ENCODE measurements at regions not wholly inside any gene's neighbourhood (a gene's known extent, or its start where the extent isn't known, plus 50 kb on each side); places are given as distances from the start of the nearest gene placed in this dataset.

- TF ChIP-seq SIN3A (IDR thresholded peaks at IDR 0.05; ENCODE audit: borderline replicate concordance, insufficient read depth, low read length), result no peak
- no peak for TF ChIP-seq TAF1 (IDR thresholded peaks at IDR 0.05; ENCODE audit: borderline replicate concordance, insufficient read depth, low read length)
- no peak for TF ChIP-seq FOXP2 (optimal IDR thresholded peaks at IDR 0.05; ENCODE audit: borderline replicate concordance, extremely low read depth, extremely low read length, insufficient read depth)
- no peak for TF ChIP-seq REST (IDR thresholded peaks at IDR 0.05; ENCODE audit: insufficient read depth in 1 of 2, low read depth in 2 of 2, low read length in 2 of 2)
- TF ChIP-seq POLR2AphosphoS5 (IDR thresholded peaks at IDR 0.05; ENCODE audit: low read depth, low read length), result no peak
These were observed 86.7 kb upstream of the CTAGE1 start for GRCh38 chr18:22504251-22505030.

- TF ChIP-seq FOXP2 (optimal IDR thresholded peaks at IDR 0.05; ENCODE audit: borderline replicate concordance, extremely low read depth, extremely low read length, insufficient read depth), result no peak
- no peak for TF ChIP-seq POLR2AphosphoS5 (IDR thresholded peaks at IDR 0.05; ENCODE audit: low read depth, low read length)
- no peak for TF ChIP-seq SIN3A (IDR thresholded peaks at IDR 0.05; ENCODE audit: borderline replicate concordance, insufficient read depth, low read length)
- no peak for TF ChIP-seq REST (IDR thresholded peaks at IDR 0.05; ENCODE audit: insufficient read depth in 1 of 2, low read depth in 2 of 2, low read length in 2 of 2)
- no peak for TF ChIP-seq TAF1 (IDR thresholded peaks at IDR 0.05; ENCODE audit: borderline replicate concordance, insufficient read depth, low read length)
These were observed 87.5 kb upstream of the CTAGE1 start for GRCh38 chr18:22505141-22505591.

GRCh38 chr18:22507055-22507454, 89.3 kb upstream of the CTAGE1 start:
- TF ChIP-seq REST (IDR thresholded peaks at IDR 0.05; ENCODE audit: insufficient read depth in 1 of 2, low read depth in 2 of 2, low read length in 2 of 2), result no peak
- TF ChIP-seq TAF1 (IDR thresholded peaks at IDR 0.05; ENCODE audit: borderline replicate concordance, insufficient read depth, low read length), result no peak
- TF ChIP-seq SIN3A (IDR thresholded peaks at IDR 0.05; ENCODE audit: borderline replicate concordance, insufficient read depth, low read length), result no peak
- TF ChIP-seq POLR2AphosphoS5 (IDR thresholded peaks at IDR 0.05; ENCODE audit: low read depth, low read length), result no peak
- no peak for TF ChIP-seq FOXP2 (optimal IDR thresholded peaks at IDR 0.05; ENCODE audit: borderline replicate concordance, extremely low read depth, extremely low read length, insufficient read depth)

GRCh38 chr18:22509423-22509822, 91.7 kb upstream of the CTAGE1 start:
- no peak for TF ChIP-seq REST (IDR thresholded peaks at IDR 0.05; ENCODE audit: insufficient read depth in 1 of 2, low read depth in 2 of 2, low read length in 2 of 2)
- no peak for TF ChIP-seq SIN3A (IDR thresholded peaks at IDR 0.05; ENCODE audit: borderline replicate concordance, insufficient read depth, low read length)
- TF ChIP-seq POLR2AphosphoS5 (IDR thresholded peaks at IDR 0.05; ENCODE audit: low read depth, low read length), result no peak
- no peak for TF ChIP-seq FOXP2 (optimal IDR thresholded peaks at IDR 0.05; ENCODE audit: borderline replicate concordance, extremely low read depth, extremely low read length, insufficient read depth)
- no peak for TF ChIP-seq TAF1 (IDR thresholded peaks at IDR 0.05; ENCODE audit: borderline replicate concordance, insufficient read depth, low read length)
